PC-3 (cell line): ENCODE measurements at regions not wholly inside any gene's neighbourhood (a gene's known extent, or its start where the extent isn't known, plus 50 kb on each side); places are given as distances from the start of the nearest gene placed in this dataset.
A peak's percentile ranks its signal among the peaks of the same experiment; 100 is the strongest.

Experiments
- ATAC-seq: fragments of 200-7000 bp; cut with Tn5 transposase; 2 replicates; pipeline ENCODE4 v1.9.1; 2020; ENCODE audit warnings: mild to moderate bottlenecking, moderate library complexity
- BruUV-seq: library from RNA; stranded (reverse); fragments of 400-500 nt; replicated peaks from 2 replicates; lab custom pipeline; 2021; lab: Mats Ljungman, UMichigan
- CTCF ChIA-PET: fragments of 300-600 bp; sonication (Branson Sonifier 250); formaldehyde crosslinking; loops from one replicate; lab custom pipeline; 2022; ENCODE audit warnings: antibody characterized with exemption; lab: Charles Lee
- POLR2A ChIA-PET: fragments of 300-600 bp; sonication (Branson Sonifier 250); formaldehyde crosslinking; loops from one replicate; lab custom pipeline; 2022; ENCODE audit warnings: antibody characterized with exemption; ENCODE audit not compliant: unreplicated experiment; lab: Charles Lee
- DNase-seq: peaks from one replicate; pipeline ENCODE4 v3.0.0-alpha.2; 2015
- H2AFZ ChIP-seq: fragments of 300-600 bp; sonication (generic); 2 replicates; pipeline ENCODE4 v1.6.0; 2016; ENCODE audit warnings: antibody characterized with exemption, low read length
- H3F3A ChIP-seq: fragments of 300-600 bp; sonication (generic); one replicate; pipeline ENCODE4 v1.6.0; 2017; ENCODE audit warnings: antibody characterized with exemption, low read length, control low read depth, mild to moderate bottlenecking; ENCODE audit not compliant: unreplicated experiment
- H3K27ac ChIP-seq: fragments of 300-600 bp; sonication (generic); 2 replicates; pipeline ENCODE4 v1.5.1; 2016; ENCODE audit warnings: mild to moderate bottlenecking, low read length
- H3K27me3 ChIP-seq: fragments of 300-600 bp; sonication (generic); 2 replicates; pipeline ENCODE4 v1.6.1; 2016; ENCODE audit warnings: low read length, mixed read lengths
- H3K36me3 ChIP-seq: fragments of 300-600 bp; sonication (generic); 2 replicates; pipeline ENCODE4 v1.6.1; 2016; ENCODE audit warnings: low read depth, mixed run types, low read length, mixed read lengths
- H3K4me1 ChIP-seq: fragments of 300-600 bp; sonication (generic); 2 replicates; pipeline ENCODE4 v1.5.1; 2016; ENCODE audit warnings: low read length; ENCODE audit not compliant: insufficient read depth
- H3K4me2 ChIP-seq: fragments of 300-600 bp; sonication (generic); 2 replicates; pipeline ENCODE4 v1.6.0; 2016; ENCODE audit warnings: low read length
- H3K4me3 ChIP-seq: fragments of 300-600 bp; sonication (generic); 2 replicates; pipeline ENCODE4 v1.5.1; 2016; ENCODE audit warnings: mild to moderate bottlenecking, low read length, mixed read lengths
- H3K79me2 ChIP-seq: fragments of 300-600 bp; sonication (generic); 2 replicates; pipeline ENCODE4 v1.6.1; 2017; ENCODE audit warnings: low read length, mixed read lengths
- H3K9ac ChIP-seq: fragments of 300-600 bp; sonication (generic); 2 replicates; pipeline ENCODE4 v1.6.0; 2016; ENCODE audit warnings: mild to moderate bottlenecking, low read length
- H3K9me2 ChIP-seq: fragments of 300-600 bp; sonication (generic); replicated peaks from 2 replicates; pipeline ENCODE4 v1.6.1; 2016; ENCODE audit warnings: mixed run types, low read length, mixed read lengths
- H3K9me3 ChIP-seq: fragments of 300-600 bp; sonication (generic); 2 replicates; pipeline ENCODE4 v1.6.1; 2016; ENCODE audit warnings: low read length, mixed read lengths
- H4K20me1 ChIP-seq: fragments of 300-600 bp; sonication (generic); 2 replicates; pipeline ENCODE4 v1.6.1; 2016; ENCODE audit warnings: low read length, mixed read lengths
- CTCF ChIP-seq: fragments of 300-600 bp; sonication (generic); conservative IDR thresholded peaks from 2 replicates; pipeline ENCODE4 v1.5.1; 2017; ENCODE audit warnings: antibody characterized with exemption, low read depth, mild to moderate bottlenecking, low read length
- EZH2 ChIP-seq: fragments of 300-600 bp; sonication (generic); IDR thresholded peaks from one replicate; pipeline ENCODE4 v1.6.1; 2017; ENCODE audit warnings: antibody characterized with exemption, mild to moderate bottlenecking, low read length; ENCODE audit not compliant: unreplicated experiment
- EZH2phosphoT487 ChIP-seq: fragments of 300-600 bp; sonication (generic); IDR thresholded peaks from 2 replicates; pipeline ENCODE4 v1.6.1; 2018; ENCODE audit warnings: mild to moderate bottlenecking, antibody characterized with exemption, low read length, borderline replicate concordance
- intact Hi-C: fragments of 100-400 bp; cut with micrococcal nuclease; formaldehyde crosslinking; loops from 2 replicates; pipeline ENCODE4 v1.9.0; 2023

GRCh38 chr3:147914532-147914931, 505.4 kb downstream of the ZIC1 start:
- POLR2A ChIA-PET: no interaction called here
- CTCF ChIA-PET: no interaction called here
- Histone ChIP-seq H3K27ac (no peak overlapping the region), H3K27me3 (no peaks in the 10 kb centered on the region), H3K9me3 (no peaks in the 10 kb centered on the region), H3K4me2 (no peak overlapping the region), H3K9ac (no peak overlapping the region), H2AFZ (no peak overlapping the region), H3K4me1 (no peaks in the 10 kb centered on the region), H3K9me2 (no peaks in the 10 kb centered on the region), H3K36me3 (no peaks in the 10 kb centered on the region), H3K4me3 (no peak overlapping the region), H3F3A (no peaks in the 10 kb centered on the region), H3K79me2 (no peaks in the 10 kb centered on the region), H4K20me1 (no peaks in the 10 kb centered on the region)
- intact Hi-C loops: no loop called here
- no TSS peak for BruUV-seq
- no peak for ATAC-seq
- TF ChIP-seq EZH2 (no peak), CTCF (no peak)
- no peak for DNase-seq

- Histone ChIP-seq H4K20me1 (no peaks in the 10 kb centered on the region), H3K9ac (no peak overlapping the region), H2AFZ (0 out of 2 replicates have a peak overlapping the region, but pooled peaks have one; percentile 8), H3K36me3 (no peaks in the 10 kb centered on the region), H3K4me3 (no peak overlapping the region), H3K79me2 (no peaks in the 10 kb centered on the region), H3K4me2 (no peak overlapping the region), H3K27me3 (no peaks in the 10 kb centered on the region), H3F3A (no peaks in the 10 kb centered on the region), H3K9me3 (no peaks in the 10 kb centered on the region), H3K9me2 (no peaks in the 10 kb centered on the region), H3K4me1 (no peaks in the 10 kb centered on the region), H3K27ac (no peak overlapping the region)
- no TSS peak for BruUV-seq
- no peak for ATAC-seq
- ChIA-PET POLR2A (no interaction called here), CTCF (no interaction called here)
- no peak for TF ChIP-seq CTCF
- no peak for TF ChIP-seq EZH2
- TF ChIP-seq EZH2phosphoT487: no peak
- DNase-seq: no peak
- intact Hi-C loops: no loop called here
These were observed 505.9 kb downstream of the ZIC1 start for GRCh38 chr3:147915057-147915456.

GRCh38 chr3:147919496-147919895, 510.3 kb downstream of the ZIC1 start:
- ChIA-PET POLR2A (no interaction called here), CTCF (no interaction called here)
- no peaks in the 10 kb centered on the region for H3K27me3 ChIP-seq
- no peaks in the 10 kb centered on the region for H3K36me3 ChIP-seq
- H3K4me1 ChIP-seq: no peaks in the 10 kb centered on the region
- H3F3A ChIP-seq: no peaks in the 10 kb centered on the region
- ATAC-seq (no peak), DNase-seq (no peak)
- intact Hi-C loops: no loop called here
- no peak overlapping the region for H3K4me2 ChIP-seq
- no peak overlapping the region for H3K9ac ChIP-seq
- BruUV-seq: no TSS peak
- H3K27ac ChIP-seq: no peak overlapping the region
- TF ChIP-seq EZH2: no peak
- TF ChIP-seq CTCF: no peak
- no peak for TF ChIP-seq EZH2phosphoT487
- H3K9me3 ChIP-seq: no peaks in the 10 kb centered on the region
- no peak overlapping the region for H3K4me3 ChIP-seq
- no peaks in the 10 kb centered on the region for H3K9me2 ChIP-seq
- H3K79me2 ChIP-seq: no peaks in the 10 kb centered on the region
- H2AFZ ChIP-seq: peak overlapping the region; percentile 44
- no peaks in the 10 kb centered on the region for H4K20me1 ChIP-seq
